HEK293 (cell line): ENCODE measurements at regions not wholly inside any gene's neighbourhood (a gene's known extent, or its start where the extent isn't known, plus 50 kb on each side); places are given as distances from the start of the nearest gene placed in this dataset.

Experiments
- CTCF ChIA-PET: fragments of 350-600 bp; formaldehyde crosslinking; extraction: SDS; loops from one replicate; lab custom pipeline; 2021; ENCODE audit warnings: antibody characterized with exemption; lab: Yijun Ruan, JAX
- POLR2A ChIA-PET: fragments of 300-600 bp; formaldehyde crosslinking; extraction: SDS; loops from one replicate; lab custom pipeline; 2020; ENCODE audit warnings: antibody characterized with exemption, inconsistent platforms; lab: Yijun Ruan, JAX
- H3K27ac ChIP-seq: fragments of 200-500 bp; sonication (Bioruptor generic); 2 replicates; pipeline ENCODE4 v1.5.1; 2014; ENCODE audit warnings: low read depth, low read length, control low read depth, inconsistent platforms; ENCODE audit errors: extremely low read depth
- H3K36me3 ChIP-seq, 2 experiments: fragments of 200-500 bp in 1 of 2; sonication (Bioruptor generic) in 1 of 2; 1 replicate in 1 of 2; 2 replicates in 1 of 2; pipeline ENCODE4 v1.5.1; 2014 to 2017; ENCODE audit warnings: inconsistent platforms in 2 of 2, low read length in 2 of 2; ENCODE audit not compliant: control insufficient read depth in 2 of 2, insufficient read depth in 1 of 2
- H3K4me1 ChIP-seq: fragments of 200-500 bp; sonication (Bioruptor generic); 2 replicates; pipeline ENCODE4 v1.5.1; 2014; ENCODE audit warnings: mild to moderate bottlenecking, low read length, inconsistent platforms; ENCODE audit not compliant: control insufficient read depth, insufficient read depth
- H3K4me3 ChIP-seq: 2 replicates; pipeline ENCODE4 v1.5.1; 2011; ENCODE audit warnings: low read depth, mild to moderate bottlenecking, control low read depth, low read length, moderate library complexity
- H3K9me3 ChIP-seq: fragments of 200-500 bp; sonication (Bioruptor generic); 2 replicates; pipeline ENCODE4 v1.5.1; 2014; ENCODE audit warnings: low read depth, low read length, inconsistent platforms; ENCODE audit not compliant: control insufficient read depth, insufficient read depth
- ATF2 ChIP-seq: fragments of 450-650 bp; formaldehyde crosslinking; IDR thresholded peaks from 2 replicates; pipeline ENCODE4 v1.5.1; 2016; ENCODE audit warnings: missing biosample characterization, missing genetic modification characterization, low read depth
- CTCF ChIP-seq: fragments of 450-650 bp; formaldehyde crosslinking; IDR thresholded peaks from 2 replicates; pipeline ENCODE4 v1.5.1; 2016; ENCODE audit warnings: missing biosample characterization, missing genetic modification characterization
- FEZF1 ChIP-seq: fragments of 450-650 bp; formaldehyde crosslinking; IDR thresholded peaks from 2 replicates; pipeline ENCODE4 v1.5.1; 2016; ENCODE audit warnings: missing biosample characterization, missing genetic modification characterization
- HIC1 ChIP-seq: fragments of 450-650 bp; formaldehyde crosslinking; IDR thresholded peaks from 2 replicates; pipeline ENCODE4 v1.5.1; 2016; ENCODE audit warnings: missing biosample characterization, missing genetic modification characterization
- KLF7 ChIP-seq: fragments of 450-650 bp; formaldehyde crosslinking; IDR thresholded peaks from 2 replicates; pipeline ENCODE4 v1.5.1; 2016; ENCODE audit warnings: missing biosample characterization, missing genetic modification characterization, borderline replicate concordance
- MEIS1 ChIP-seq: sonication (generic); formaldehyde crosslinking; IDR thresholded peaks from 2 replicates; pipeline ENCODE4 v1.8.1; 2022; ENCODE audit warnings: missing genetic modification reagents, mild to moderate bottlenecking, borderline replicate concordance
- PRDM1 ChIP-seq: fragments of 450-650 bp; formaldehyde crosslinking; IDR thresholded peaks from 2 replicates; pipeline ENCODE4; 2016; ENCODE audit warnings: missing biosample characterization, missing genetic modification characterization
- REST ChIP-seq: fragments of 450-650 bp; formaldehyde crosslinking; IDR thresholded peaks from 2 replicates; pipeline ENCODE4 v1.5.1; 2016; ENCODE audit warnings: missing biosample characterization, missing genetic modification characterization
- TSHZ1 ChIP-seq: fragments of 450-650 bp; formaldehyde crosslinking; IDR thresholded peaks from 2 replicates; pipeline ENCODE4 v1.5.1; 2016; ENCODE audit warnings: missing biosample characterization, missing genetic modification characterization, borderline replicate concordance
- ZBTB48 ChIP-seq: fragments of 450-650 bp; formaldehyde crosslinking; IDR thresholded peaks from 2 replicates; pipeline ENCODE4 v1.5.1; 2016; ENCODE audit warnings: missing biosample characterization, missing genetic modification characterization
- ZFP3 ChIP-seq: fragments of 450-650 bp; formaldehyde crosslinking; IDR thresholded peaks from 2 replicates; pipeline ENCODE4 v1.5.1; 2016; ENCODE audit warnings: low read depth, missing biosample characterization, missing genetic modification characterization
- ZFP37 ChIP-seq: fragments of 450-650 bp; formaldehyde crosslinking; IDR thresholded peaks from 2 replicates; pipeline ENCODE4 v1.5.1; 2016; ENCODE audit warnings: missing biosample characterization, missing genetic modification characterization
- ZIC2 ChIP-seq: fragments of 450-650 bp; formaldehyde crosslinking; IDR thresholded peaks from 2 replicates; pipeline ENCODE4 v1.5.1; 2016; ENCODE audit warnings: missing biosample characterization, missing genetic modification characterization
- ZNF10 ChIP-seq: fragments of 450-650 bp; formaldehyde crosslinking; IDR thresholded peaks from 2 replicates; pipeline ENCODE4 v1.5.1; 2017; ENCODE audit warnings: missing biosample characterization, missing genetic modification characterization
- ZNF221 ChIP-seq: fragments of 450-650 bp; formaldehyde crosslinking; IDR thresholded peaks from 2 replicates; pipeline ENCODE4 v1.5.1; 2017; ENCODE audit warnings: missing biosample characterization, missing genetic modification characterization, borderline replicate concordance
- ZNF292 ChIP-seq: fragments of 450-650 bp; formaldehyde crosslinking; IDR thresholded peaks from 2 replicates; pipeline ENCODE4 v1.5.1; 2016; ENCODE audit warnings: low read depth, missing biosample characterization, missing genetic modification characterization, borderline replicate concordance
- ZNF341 ChIP-seq: fragments of 450-650 bp; formaldehyde crosslinking; IDR thresholded peaks from 2 replicates; pipeline ENCODE4; 2016; ENCODE audit warnings: low read depth, missing biosample characterization, missing genetic modification characterization
- ZNF530 ChIP-seq: fragments of 450-650 bp; formaldehyde crosslinking; IDR thresholded peaks from 2 replicates; pipeline ENCODE4 v1.5.1; 2016; ENCODE audit warnings: low read depth, missing biosample characterization, missing genetic modification characterization
- ZNF558 ChIP-seq: fragments of 450-650 bp; formaldehyde crosslinking; IDR thresholded peaks from 2 replicates; pipeline ENCODE4 v1.5.1; 2016; ENCODE audit warnings: missing biosample characterization, missing genetic modification characterization
- ZNF610 ChIP-seq: fragments of 450-650 bp; formaldehyde crosslinking; IDR thresholded peaks from 2 replicates; pipeline ENCODE4 v1.5.1; 2016; ENCODE audit warnings: missing biosample characterization, missing genetic modification characterization, borderline replicate concordance
- ZNF654 ChIP-seq: fragments of 450-650 bp; formaldehyde crosslinking; IDR thresholded peaks from 2 replicates; pipeline ENCODE4 v1.5.1; 2016; ENCODE audit warnings: low read depth, missing biosample characterization, missing genetic modification characterization
- ZNF747 ChIP-seq: fragments of 450-650 bp; formaldehyde crosslinking; IDR thresholded peaks from 2 replicates; pipeline ENCODE4 v1.5.1; 2016; ENCODE audit warnings: missing biosample characterization, missing genetic modification characterization
- ZNF76 ChIP-seq: fragments of 450-650 bp; formaldehyde crosslinking; IDR thresholded peaks from 2 replicates; pipeline ENCODE4; 2016; ENCODE audit warnings: low read depth, missing biosample characterization, missing genetic modification characterization, borderline replicate concordance
- ZNF776 ChIP-seq: fragments of 450-650 bp; formaldehyde crosslinking; IDR thresholded peaks from 2 replicates; pipeline ENCODE4 v1.5.0; 2017; ENCODE audit warnings: missing biosample characterization, missing genetic modification characterization, borderline replicate concordance
- ZNF777 ChIP-seq: fragments of 450-650 bp; formaldehyde crosslinking; IDR thresholded peaks from 2 replicates; pipeline ENCODE4 v1.5.1; 2017; ENCODE audit warnings: missing biosample characterization, missing genetic modification characterization, borderline replicate concordance
- ZNF837 ChIP-seq: fragments of 450-650 bp; formaldehyde crosslinking; IDR thresholded peaks from 2 replicates; pipeline ENCODE4 v1.5.1; 2016; ENCODE audit warnings: missing biosample characterization, missing genetic modification characterization

GRCh38 chr6:168149015-168149414, 70.0 kb upstream of the FRMD1 start:
- ChIA-PET CTCF (interaction anchor here (1.6 kb wide), 1 partner anchor 207 kb away, joined by 8 read pairs; no protein-coding TSS in a partner anchor), POLR2A (no interaction called here)
- H3K36me3 ChIP-seq = no peaks in the 10 kb centered on the region

GRCh38 chr6:168148231-168148849, 69.3 kb upstream of the FRMD1 start:
- H3K9me3 ChIP-seq = no peaks in the 10 kb centered on the region
- ChIA-PET POLR2A (no interaction called here), CTCF (interaction anchor here (1.0 to 1.6 kb wide), 2 partner anchors 10 to 207 kb away, joined by 4 to 8 read pairs; no protein-coding TSS in a partner anchor)
- H3K4me1 ChIP-seq = peaks cover 13% of the 10 kb centered on the region; the same call in 1 of the 2 replicates
- H3K27ac ChIP-seq = no peak overlapping the region
- H3K4me3 ChIP-seq = no peak overlapping the region
- no peaks in the 10 kb centered on the region for H3K36me3 ChIP-seq
- TF ChIP-seq FEZF1 (tag by site-specific recombination) = no peak
- no peak for TF ChIP-seq CTCF (tag by site-specific recombination)
- no peak for TF ChIP-seq REST
- no peak for TF ChIP-seq ZFP37 (tag by site-specific recombination)
- no peak for TF ChIP-seq HIC1 (tag by site-specific recombination)
- TF ChIP-seq ZNF747 (tag by site-specific recombination) = no peak
- TF ChIP-seq ZNF837 (tag by site-specific recombination) = no peak
- TF ChIP-seq ZNF221 (tag by site-specific recombination) = no peak
- TF ChIP-seq TSHZ1 (tag by site-specific recombination) = no peak
- no peak for TF ChIP-seq ZIC2 (tag by site-specific recombination)
- TF ChIP-seq PRDM1 (tag by site-specific recombination) = no peak
- TF ChIP-seq ZNF292 (tag by site-specific recombination) = no peak
- no peak for TF ChIP-seq ZNF654
- TF ChIP-seq ZNF530 (tag by site-specific recombination) = no peak
- no peak for TF ChIP-seq KLF7
- no peak for TF ChIP-seq ZNF10 (tag by site-specific recombination)

More at GRCh38 chr6:168149015-168149414, 70.0 kb upstream of the FRMD1 start:
- Histone ChIP-seq H3K4me3 (no peak overlapping the region), H3K27ac (no peak overlapping the region), H3K4me1 (peaks cover 13% of the 10 kb centered on the region; the same call in 1 of the 2 replicates), H3K9me3 (no peaks in the 10 kb centered on the region)
- TF ChIP-seq ZNF341 (tag by site-specific recombination) = no peak
- no peak for TF ChIP-seq MEIS1 (CRISPR knock-in tag)
- no peak for TF ChIP-seq ZNF76
- TF ChIP-seq ZBTB48 (tag by site-specific recombination) = no peak
- TF ChIP-seq ZNF776 (tag by site-specific recombination) = no peak
- no peak for TF ChIP-seq ZNF610 (tag by site-specific recombination)
- no peak for TF ChIP-seq ZFP3 (tag by site-specific recombination)
- no peak for TF ChIP-seq ZNF777 (tag by site-specific recombination)
- no peak for TF ChIP-seq ATF2
- TF ChIP-seq ZNF558 (tag by site-specific recombination) = no peak
